ENCODE measurements at regions not wholly inside any gene's neighbourhood (a gene's known extent, or its start where the extent isn't known, plus 50 kb on each side); places are given as distances from the start of the nearest gene placed in this dataset.

DNA sequence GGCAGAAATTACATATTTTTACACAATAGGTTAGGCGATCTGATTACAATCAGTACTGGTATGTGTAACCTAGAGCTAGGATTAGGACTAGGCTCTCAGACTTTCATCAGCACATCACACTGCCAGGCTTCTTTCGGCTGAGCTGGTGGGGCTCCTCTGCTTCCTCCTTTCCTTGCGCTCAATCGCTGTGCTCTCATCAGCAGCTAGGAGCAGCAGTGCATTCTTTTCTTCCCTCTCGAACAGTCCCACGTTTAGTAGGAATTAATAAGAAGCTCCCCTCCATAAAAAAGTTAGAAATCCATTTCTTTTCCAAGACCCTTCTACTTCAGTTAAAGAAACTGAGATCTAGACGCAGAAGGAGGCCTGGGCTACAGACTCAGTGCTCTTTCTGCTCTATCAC, 350.4 kb downstream of the SPRY1 start:
- no peak for DNase-seq (ENCODE audit: low read depth in 3 of 3)

DNA sequence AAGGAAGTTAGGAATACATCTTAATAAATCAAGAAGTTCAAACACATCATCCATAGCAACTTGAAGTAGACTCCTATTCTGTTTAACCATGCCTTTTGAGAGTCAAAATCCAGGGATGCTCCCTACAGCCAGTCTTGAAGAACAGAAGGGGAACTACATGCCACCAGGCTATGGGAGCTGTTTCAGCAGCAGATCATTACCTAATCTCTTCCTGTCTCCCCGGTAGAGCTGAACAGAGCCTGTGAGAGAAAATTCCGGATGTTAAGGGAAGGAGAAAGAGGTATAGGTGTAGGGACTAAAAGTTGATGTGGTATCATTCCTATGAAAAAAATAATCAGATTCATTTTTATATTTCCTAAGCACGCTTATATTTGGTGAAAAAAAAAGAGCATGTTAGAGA, 352.2 kb downstream of the SPRY1 start:
- DNase-seq (ENCODE audit: low read depth in 3 of 3) = no peak

GRCh38 chr4:123749383-123749782, 352.8 kb downstream of the SPRY1 start:
- DNase-seq (ENCODE audit: low read depth in 3 of 3) = no peak

DNA sequence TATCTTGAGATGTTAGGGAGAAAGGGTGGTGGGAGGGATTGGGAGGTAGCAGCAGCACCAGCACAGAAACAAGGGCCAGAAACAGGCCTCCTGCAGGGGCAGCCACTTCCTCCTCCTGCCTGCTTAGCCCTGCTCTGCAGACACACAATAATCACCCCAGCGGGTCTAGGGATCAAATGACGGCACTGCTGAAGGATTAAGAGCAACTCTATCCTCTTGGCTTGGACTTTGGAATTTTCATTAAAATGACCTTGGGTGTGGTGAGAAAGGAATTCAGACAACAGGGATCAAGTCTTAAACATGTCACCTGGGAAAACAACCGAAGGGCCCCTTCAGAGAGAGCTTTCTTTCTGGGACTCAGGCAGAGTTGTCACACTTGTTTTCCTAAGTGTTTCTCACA, 353.4 kb downstream of the SPRY1 start:
- DNase-seq (ENCODE audit: low read depth in 3 of 3) = no peak

GRCh38 chr4:123755655-123756054, 359.1 kb downstream of the SPRY1 start:
- no peak for DNase-seq (ENCODE audit: low read depth in 3 of 3)

- no peak for DNase-seq (ENCODE audit: low read depth in 3 of 3)
Measured at GRCh38 chr4:123767806-123768205, 371.2 kb downstream of the SPRY1 start.

DNA sequence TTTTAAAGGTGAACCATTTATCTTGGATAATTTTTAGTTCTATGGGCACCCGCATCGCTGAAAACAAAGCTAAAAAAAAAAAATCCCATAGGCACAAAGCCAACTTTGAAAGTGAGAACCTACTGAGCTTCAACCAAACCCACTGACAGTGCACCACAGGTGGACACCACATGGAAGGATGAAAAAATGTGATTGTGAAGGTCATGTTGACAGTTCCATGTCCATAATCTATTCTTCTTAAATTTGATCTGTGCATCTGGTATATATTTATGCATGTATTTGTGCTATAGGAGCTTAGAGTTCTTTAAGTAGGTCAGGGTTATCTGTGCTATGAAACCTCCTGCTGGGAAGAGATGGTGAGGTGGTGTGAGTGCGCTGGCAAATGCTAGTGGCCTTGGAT, 374.3 kb downstream of the SPRY1 start:
- DNase-seq (ENCODE audit: low read depth in 3 of 3) = no peak

DNA sequence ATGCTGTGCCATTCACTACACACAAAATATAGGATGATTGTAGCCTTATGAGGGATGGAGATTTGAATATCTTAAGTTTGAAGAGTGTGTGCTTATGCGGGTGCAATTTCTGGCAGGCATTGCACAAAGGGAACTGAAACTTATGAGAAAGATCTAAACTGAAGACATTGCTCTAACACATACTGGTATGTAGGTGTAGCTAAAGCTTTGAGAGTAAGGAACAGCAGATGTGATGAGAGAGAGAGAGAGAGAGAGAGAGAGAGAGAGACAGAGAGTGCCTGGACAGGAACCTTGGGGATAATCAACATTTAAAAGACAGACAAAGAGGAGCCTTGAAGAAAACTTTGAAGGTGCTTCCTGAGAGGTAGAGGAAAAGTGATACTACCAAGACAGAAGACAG, 379.7 kb downstream of the SPRY1 start:
- DNase-seq (ENCODE audit: low read depth in 3 of 3) = no peak

GRCh38 chr4:123777373-123777772, 380.8 kb downstream of the SPRY1 start:
- no peak for DNase-seq (ENCODE audit: low read depth in 3 of 3)

DNA sequence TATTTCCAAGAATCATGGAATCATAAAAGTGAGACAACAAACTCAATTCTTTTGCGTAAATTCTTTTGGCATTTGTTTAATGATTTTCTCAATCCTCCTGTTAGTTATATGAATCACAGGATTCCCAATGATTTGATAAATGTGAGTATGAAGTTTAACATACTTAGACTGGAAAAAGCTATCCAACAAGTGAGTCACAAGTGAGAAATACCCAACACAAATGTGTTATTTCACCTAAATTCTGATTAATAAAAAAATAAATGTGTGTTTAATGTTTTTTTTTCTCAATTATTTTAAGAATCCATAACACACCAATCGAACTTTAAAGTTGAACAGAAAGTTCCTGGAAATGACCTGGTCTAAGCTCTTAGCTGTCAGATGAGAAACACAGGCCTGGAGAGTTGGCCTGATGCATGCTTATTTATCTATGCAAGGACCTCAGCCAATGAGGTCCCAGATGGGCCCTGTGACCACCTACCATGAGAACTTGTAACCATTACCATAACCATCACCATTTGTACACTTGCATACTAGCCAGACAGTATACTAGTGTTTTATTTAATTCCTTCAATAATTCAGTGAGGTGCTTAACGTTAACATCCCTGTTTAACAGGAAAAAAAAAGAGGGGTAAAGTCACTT, 386.7 kb downstream of the SPRY1 start:
- DNase-seq (ENCODE audit: low read depth in 3 of 3) = no peak

- DNase-seq (ENCODE audit: low read depth in 3 of 3) = no peak
Measured at GRCh38 chr4:123783921-123784320, 387.3 kb downstream of the SPRY1 start.

GRCh38 chr4:123784626-123785025, 388.0 kb downstream of the SPRY1 start:
- no peak for DNase-seq (ENCODE audit: low read depth in 3 of 3)

- no peak for DNase-seq (ENCODE audit: low read depth in 3 of 3)
Measured at GRCh38 chr4:123785538-123785937, 388.9 kb downstream of the SPRY1 start.

DNA sequence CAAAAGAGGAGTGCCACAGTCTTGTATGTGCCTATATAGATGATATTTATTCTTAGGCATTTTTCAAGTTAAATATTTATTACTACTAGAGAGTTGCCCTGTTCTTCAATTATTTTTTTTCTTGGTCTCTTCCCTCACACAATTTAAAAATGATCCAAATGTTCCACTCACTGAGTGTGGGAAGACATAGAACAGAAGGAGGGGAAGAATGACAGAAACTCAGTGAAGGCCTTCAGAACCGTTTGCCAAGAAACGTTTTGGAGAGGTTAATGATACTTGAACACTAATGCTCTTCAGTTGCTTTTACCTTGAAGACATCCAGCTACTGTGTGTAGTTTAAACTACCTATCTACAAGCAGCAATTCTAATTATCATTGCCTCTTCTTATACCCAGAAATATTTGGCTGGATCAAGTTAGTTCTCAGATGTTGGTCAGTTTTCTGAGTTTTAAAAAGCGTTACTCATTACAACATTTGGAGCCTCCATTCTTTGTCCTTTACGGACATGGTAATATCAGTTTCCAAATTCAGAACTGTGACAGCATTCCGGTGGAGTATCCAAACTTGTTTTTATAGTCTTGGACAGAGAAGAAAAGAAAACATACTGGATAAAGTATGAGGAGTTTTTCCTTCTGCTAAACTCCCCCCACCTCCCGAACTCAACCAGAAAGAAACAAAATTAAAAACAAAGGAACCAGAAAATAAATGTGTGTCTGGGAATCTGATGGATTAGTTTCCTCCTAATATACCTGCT, 389.7 kb downstream of the SPRY1 start:
- DNase-seq (ENCODE audit: low read depth in 3 of 3) = no peak

DNA sequence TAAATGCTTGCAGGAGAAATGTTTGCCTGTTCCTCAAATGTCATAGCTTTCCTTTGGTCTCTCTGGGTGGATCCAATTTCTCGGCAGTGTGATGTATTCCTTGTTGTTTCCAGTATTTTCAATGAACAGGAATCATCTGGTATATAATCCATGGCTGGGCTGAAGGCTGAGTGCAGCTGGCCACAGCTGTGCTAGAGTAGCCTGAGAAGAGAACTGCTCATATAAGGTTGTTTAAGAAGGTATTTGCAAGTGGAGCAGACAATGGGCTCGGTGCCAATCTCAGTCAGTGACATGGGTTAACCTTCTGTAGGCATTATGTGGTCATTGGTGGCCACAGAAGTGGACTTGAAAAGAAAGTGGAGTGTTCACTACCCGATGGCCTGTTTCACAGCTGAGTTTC, 390.3 kb downstream of the SPRY1 start:
- no peak for DNase-seq (ENCODE audit: low read depth in 3 of 3)

- DNase-seq (ENCODE audit: low read depth in 3 of 3) = no peak
Measured at GRCh38 chr4:123787512-123788080, 391.0 kb downstream of the SPRY1 start.

- no peak for DNase-seq (ENCODE audit: low read depth in 3 of 3)
Measured at GRCh38 chr4:123788577-123788976, 392.0 kb downstream of the SPRY1 start.

GRCh38 chr4:123790681-123791080, 394.1 kb downstream of the SPRY1 start:
- no peak for DNase-seq (ENCODE audit: low read depth in 3 of 3)

DNA sequence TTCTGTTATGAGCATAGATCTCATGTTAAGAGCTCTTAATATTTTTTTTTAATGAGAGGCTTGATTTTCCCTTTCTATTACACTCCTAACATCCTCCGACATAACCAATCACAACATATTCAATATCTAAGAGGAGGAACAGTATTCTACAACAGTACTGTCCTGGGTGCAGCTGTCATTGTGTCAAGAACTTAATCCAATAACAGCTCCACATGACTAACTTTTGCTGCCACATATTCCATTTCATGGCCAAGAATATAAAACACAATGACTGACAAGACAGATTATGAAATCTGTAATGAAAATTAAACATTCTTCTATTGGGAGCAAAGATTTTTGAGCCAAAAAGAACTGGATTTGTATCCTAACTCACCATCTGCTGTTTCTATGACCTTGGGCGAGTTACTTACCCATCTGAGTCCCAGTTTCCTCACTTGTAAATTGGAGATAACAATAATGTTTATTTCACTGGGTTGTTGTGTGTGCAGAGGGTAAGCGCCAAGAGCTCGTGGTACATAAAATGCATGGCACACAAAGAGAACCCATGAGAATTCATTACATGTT, 405.6 kb downstream of the SPRY1 start:
- no peak for DNase-seq (ENCODE audit: low read depth in 3 of 3)

DNA sequence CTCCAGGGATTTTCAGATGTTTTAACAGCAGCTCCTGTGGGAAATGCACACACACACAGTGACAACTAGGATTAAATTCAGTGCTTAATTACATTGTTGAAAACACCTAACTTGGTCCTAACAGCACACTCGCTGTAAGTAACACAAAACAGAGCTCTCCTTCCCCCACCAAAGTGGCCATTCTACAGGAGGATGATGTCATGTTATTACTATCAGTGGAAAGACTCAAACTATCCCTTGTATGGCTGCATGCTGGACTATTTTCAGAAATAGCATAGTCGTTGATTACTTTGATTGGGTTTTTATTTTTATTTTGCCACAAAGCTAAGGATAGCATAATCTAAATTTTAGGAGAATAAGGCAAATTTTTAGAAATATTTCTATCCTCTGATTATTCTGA, 406.3 kb downstream of the SPRY1 start:
- DNase-seq (ENCODE audit: low read depth in 3 of 3) = no peak

DNA sequence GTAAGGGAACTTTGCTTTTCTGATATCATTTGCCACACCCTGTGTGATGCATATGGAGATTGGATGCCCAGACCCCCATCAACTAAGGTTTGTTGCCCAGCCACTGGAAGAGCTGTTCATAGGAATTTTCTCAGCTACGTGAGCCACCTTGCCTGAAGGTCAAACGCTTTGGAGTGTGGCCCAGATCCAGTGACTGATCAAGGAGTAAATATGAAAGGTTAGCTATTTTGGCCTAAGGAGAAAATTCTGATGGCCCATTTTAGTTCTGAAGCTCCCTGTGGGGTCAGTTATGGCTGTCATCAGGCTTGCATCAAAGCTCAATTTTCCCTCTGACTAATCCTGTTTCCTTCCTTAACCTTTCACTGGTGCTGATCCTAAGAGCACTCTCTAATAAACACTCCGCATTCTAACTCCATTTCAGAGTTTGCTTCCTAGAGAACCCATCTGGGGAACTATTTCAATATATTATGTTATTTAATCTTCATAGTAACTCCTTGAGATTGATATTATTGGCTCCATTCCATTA, 407.7 kb downstream of the SPRY1 start:
- DNase-seq (ENCODE audit: low read depth in 3 of 3) = no peak

- DNase-seq (ENCODE audit: low read depth in 3 of 3) = no peak
Measured at GRCh38 chr4:123806056-123806455, 409.5 kb downstream of the SPRY1 start.

- DNase-seq (ENCODE audit: low read depth in 3 of 3) = no peak
Measured at GRCh38 chr4:123807187-123807586, 410.6 kb downstream of the SPRY1 start.

Data from stimulated activated CD4-positive, alpha-beta T cell treated with anti-CD3 and anti-CD28 coated beads, TNF-alpha, amount 100 ng/mL, for 48 hours (primary cell).